ENCODE measurements at regions not wholly inside any gene's neighbourhood (a gene's known extent, or its start where the extent isn't known, plus 50 kb on each side); places are given as distances from the start of the nearest gene placed in this dataset.

- TF ChIP-seq REST (IDR thresholded peaks at IDR 0.05; ENCODE audit: low read depth) (no peak), EZH2phosphoT487 (IDR thresholded peaks at IDR 0.05; ENCODE audit: borderline replicate concordance) (no peak)
Measured at GRCh38 chr11:95544095-95544856, 245.3 kb downstream of the FAM76B start (continued).

- Histone ChIP-seq H3K27me3 (ENCODE audit: insufficient read depth, low read length) (peaks cover 10% of the 10 kb centered on the region; the same call in 1 of the 2 replicates), H3K79me2 (ENCODE audit: insufficient read depth, low read length) (no peaks in the 10 kb centered on the region), H3K9me3 (ENCODE audit: control insufficient read depth in 1 of 2, insufficient read depth in 1 of 2, low read depth in 1 of 2, low read length in 2 of 2) (no peaks in the 10 kb centered on the region), H3K9me2 (ENCODE audit: insufficient read depth) (no peaks in the 10 kb centered on the region), H3K27ac (ENCODE audit: low read depth, low read length) (no peak overlapping the region), H3K4me2 (ENCODE audit: low read length) (no peak overlapping the region), H2AFZ (ENCODE audit: low read depth, low read length, poor library complexity, severe bottlenecking) (no peak overlapping the region), H3K9ac (ENCODE audit: low read length) (no peak overlapping the region), H3K4me1 (ENCODE audit: control insufficient read depth in 1 of 2, insufficient read depth in 2 of 2, low read length in 2 of 2) (no peaks in the 10 kb centered on the region), H4K20me1 (ENCODE audit: insufficient read depth) (no peaks in the 10 kb centered on the region), H3K4me3 (replicated peaks in 1 of 2; ENCODE audit: low read depth in 1 of 2, low read length in 2 of 2) (no peak overlapping the region), H3K36me3 (ENCODE audit: control insufficient read depth in 1 of 2, insufficient read depth in 2 of 2, low read length in 2 of 2) (no peaks in the 10 kb centered on the region)
- DNase-seq (ENCODE audit: low read depth, low spot score) (no peak), ATAC-seq (no peak)
- TF ChIP-seq SIN3A (IDR thresholded peaks at IDR 0.05; ENCODE audit: low read depth) (no peak), EGR1 (IDR thresholded peaks at IDR 0.05; ENCODE audit: low read depth) (no peak), RAD21 (IDR thresholded peaks at IDR 0.05; ENCODE audit: low read depth) (no peak)
- ChIA-PET RAD21 (ENCODE audit: low non-redundant PET in 1 of 2, low total read pairs in 2 of 2, uncharacterized antibody in 2 of 2, unreplicated experiment in 2 of 2) (no interaction called here), CTCF (no interaction called here), POLR2A (no interaction called here)
- intact Hi-C loops (cut with micrococcal nuclease), result no loop called here
- BruUV-seq (replicated peaks), result no TSS peak
Measured at GRCh38 chr11:95542868-95543551, 246.6 kb downstream of the FAM76B start.

Data from HCT116 (cell line).